HG02885 (cell line): ENCODE measurements at regions not wholly inside any gene's neighbourhood (a gene's known extent, or its start where the extent isn't known, plus 50 kb on each side); places are given as distances from the start of the nearest gene placed in this dataset.

Source experiments
- ATAC-seq: cut with Tn5 transposase; IDR thresholded peaks from one replicate; pipeline ENCODE4 v1.9.1; 2021; ENCODE audit warnings: mild to moderate bottlenecking; ENCODE audit not compliant: unreplicated experiment, poor library complexity

DNA sequence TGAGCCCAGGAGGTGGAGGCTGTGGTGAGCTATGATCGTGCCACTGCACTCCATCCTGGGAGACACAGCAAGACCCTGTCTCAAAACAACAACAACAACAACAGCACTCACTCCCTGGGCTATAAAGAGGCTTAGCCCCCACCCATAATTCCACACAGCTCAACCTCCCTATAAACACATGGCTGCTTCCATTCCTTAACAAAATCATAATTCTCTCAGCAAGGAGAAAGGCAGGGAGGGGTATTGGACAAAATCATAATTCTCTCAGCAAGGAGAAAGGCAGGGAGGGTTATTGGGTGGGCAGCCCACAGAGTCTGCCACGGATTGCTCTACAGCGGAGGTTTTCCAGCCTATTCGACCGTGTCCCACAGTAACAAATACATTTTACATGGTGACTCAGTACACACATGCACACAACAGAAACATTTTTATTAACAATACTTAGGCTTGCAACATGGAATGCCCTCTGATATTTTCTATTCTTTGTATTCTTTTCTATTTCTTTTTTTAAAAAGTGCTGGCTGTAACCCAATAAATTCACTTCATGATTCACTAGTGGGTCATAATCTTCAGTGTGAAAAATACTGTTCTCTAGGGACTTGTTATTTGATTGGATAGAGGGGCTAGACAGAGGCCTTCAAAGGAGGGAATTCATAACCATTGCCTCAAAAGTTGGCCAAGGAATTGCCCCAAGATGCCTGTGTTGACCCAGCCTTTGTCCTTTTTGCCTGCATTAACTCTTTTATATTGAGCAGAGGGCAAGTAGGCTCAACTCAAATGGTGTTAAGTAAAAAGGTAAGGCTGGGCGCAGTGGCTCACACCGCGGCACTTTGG lies 50.6 kb upstream of the ZMYND8 start:
- no peak for ATAC-seq

DNA sequence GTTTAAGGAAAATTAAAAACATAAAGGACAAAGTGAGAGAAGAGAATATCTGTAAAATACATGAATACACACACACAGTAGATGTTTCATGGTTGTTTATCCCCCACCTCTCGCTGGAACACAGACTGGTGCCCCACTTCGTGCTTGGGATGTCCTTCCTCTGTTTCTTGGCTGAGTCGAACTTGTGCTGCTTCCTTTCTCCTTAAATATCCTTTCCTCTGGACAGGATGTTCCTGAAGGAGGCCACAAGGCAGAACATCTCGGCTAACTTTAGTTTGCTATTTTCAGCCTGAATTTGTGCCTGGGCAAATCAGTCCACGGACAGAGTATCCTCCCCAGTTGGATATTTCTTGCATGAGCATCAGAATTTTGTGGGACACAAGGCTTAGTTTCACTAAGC lies 54.7 kb upstream of the ZMYND8 start:
- ATAC-seq: no peak

DNA sequence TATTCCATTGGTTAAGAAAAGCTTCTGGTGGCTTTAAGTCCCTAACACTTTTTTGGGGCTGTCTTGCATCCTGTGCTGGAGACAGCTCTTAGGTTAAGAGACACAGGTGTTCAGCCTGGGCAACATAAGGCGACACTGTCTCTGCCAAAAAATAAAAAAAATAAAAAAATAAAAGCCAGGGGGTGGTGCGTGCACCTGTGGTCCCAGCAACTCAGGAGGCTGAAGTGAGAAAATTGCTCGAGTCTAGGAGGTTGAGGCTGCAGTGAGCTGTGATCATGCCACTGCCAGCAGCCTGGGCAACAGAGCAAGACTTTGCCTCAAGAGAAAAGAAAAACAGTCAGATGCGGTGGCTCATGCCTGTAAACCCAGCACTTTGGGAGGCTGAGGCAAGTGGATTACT lies 55.6 kb upstream of the ZMYND8 start:
- ATAC-seq: no peak

DNA sequence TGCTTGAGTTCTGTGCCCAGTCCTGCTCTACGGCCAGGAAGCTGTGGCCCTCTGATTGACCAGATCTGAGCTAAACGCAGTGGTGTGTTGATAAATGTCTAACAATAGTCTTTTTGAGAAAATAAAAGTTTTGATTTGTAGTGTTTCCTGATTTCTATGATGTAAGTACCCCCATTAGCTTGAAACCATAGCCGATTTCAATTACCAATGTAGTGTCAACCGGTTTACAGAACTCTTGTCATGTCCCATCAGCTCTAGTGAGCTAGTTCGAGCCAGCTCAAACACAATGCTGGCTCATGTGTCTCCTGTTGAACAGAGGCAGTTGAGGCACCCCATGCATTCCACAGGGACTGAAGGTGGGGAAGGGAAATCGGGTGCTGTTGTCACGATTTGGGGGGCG lies 56.7 kb upstream of the ZMYND8 start:
- ATAC-seq: no peak

DNA sequence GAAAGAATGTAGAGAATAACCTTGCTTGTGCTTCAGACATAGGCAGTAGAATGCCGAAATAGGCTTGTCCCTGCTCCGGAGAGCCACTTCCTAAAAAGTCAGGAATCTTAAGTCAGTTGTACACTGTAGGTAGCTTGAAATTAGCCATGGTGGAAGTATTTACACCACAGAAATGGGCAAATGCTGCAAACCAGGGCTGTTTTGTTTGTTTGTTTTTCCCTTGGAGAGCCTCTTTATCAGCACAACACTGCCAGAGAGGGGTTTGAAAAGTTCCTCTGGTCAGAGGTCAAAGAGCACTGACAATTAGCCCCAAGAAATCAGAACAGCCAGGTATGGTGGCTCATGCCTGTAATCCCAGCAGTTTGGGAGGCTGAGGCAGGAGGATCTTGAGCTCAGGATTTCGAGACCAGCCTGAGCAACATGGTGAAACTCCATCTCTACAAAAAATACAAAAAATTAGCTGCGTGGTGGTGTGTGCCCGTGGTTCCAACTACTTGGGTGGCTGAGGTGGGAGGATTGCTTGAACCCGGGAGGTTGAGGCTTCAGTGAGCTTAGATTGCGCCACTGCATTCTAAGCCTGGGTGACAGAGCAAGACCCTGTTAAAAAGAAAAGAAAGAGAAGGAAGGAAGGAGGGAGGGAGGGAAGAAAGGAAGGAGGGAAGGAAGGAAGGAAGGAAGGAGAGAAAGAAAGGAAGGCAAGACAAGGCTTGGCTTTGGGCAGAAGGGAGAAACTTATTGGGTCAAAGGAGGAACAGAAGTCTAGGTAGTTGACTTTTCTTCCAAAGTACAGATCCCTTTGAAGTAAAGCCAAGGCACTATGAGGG lies 61.0 kb upstream of the ZMYND8 start:
- no peak for ATAC-seq

DNA sequence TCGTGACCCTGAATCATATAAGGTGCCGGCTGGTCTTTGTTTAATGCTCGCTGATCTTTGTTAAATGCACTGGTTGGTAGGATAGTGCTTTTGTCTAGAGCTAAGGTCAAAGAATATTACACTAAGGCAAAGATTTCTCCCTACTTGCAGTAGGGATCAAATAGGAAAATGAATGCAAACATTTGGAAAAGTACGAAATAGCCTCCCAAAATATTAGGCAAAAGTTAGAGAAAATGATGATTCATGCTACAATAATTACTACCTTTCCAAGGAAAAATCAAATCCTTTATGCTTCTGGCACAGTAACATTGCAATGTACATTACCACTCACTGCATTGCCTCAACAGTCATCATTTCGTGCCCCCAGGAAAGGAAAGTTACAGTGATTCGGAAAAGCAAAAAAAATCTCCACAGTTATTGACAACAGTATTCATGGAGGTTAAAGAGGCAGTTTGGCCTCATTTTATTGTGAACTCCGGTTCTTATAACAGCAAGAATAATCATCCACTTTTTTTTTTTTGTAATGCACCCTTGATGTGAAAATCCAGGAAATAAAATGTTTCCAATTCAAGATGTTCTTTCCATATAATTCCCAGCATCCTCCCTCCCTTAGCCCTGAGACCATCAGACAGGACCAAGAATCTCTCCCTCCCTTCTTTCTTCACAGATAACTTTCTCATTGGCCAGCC lies 61.7 kb upstream of the ZMYND8 start:
- no peak for ATAC-seq

DNA sequence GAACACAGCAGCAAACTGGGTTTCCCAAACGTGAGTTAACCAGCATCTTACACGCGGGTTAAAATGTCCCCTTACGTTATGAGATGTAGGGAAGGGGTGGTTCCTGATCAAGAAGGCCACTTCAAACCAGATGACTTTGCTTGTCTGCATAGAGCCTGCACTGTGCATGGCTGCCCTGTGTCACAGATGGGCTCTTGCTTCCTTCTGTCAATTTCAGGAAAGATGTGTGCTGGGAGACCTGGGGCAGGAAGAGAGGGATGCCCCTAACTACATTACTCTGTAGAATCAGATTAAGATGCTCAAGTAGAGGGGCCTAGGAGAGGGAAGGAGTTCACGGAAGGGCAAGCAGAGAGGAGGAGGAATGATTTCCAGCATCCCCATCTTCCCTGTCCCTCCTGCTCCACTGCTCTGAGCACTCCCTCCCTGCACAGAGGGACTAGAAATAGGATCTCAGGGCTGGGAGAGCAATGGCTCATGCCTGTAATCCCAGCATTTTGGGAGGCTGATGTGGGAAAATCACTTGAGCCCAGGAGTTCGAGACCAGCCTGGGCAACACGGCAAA lies 63.5 kb upstream of the ZMYND8 start:
- ATAC-seq: no peak

DNA sequence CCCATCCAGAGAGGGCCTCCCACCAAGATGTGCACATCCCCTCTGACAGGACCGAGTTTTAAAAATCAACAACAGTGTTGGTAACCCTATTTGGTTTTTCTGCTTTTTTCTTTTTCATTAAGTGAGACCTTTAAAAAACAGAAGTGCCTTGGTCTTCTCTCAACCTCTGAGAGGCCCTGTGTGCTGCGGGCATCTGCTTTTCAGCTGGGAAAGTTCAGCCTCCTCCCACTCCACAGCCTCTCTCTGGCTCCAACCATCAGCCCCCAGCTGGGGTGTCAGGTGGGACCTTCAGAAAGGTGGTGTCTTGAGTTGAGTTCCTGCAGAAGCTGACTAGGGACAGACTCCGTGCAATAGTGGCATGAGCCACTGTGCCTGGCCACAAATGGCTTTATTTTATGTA lies 64.6 kb upstream of the ZMYND8 start:
- ATAC-seq: no peak

DNA sequence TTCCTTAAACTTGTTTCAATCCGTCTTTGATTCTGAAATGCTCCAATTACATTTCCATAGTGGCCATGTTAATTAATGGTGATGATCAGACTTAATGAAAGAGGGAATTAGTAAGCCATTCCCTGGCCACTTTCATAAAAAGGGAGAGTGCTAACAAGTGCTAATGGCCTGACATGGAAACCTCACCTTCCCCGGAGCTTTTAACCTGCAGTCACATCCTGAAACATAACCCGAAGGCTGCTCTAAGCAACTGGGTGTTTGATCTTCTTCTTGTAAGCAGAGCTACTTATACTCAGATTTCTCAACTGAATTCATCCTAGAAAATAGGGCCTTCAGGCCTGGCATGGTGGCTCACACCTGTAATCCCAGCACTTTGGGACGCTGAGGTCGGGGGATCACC lies 67.1 kb upstream of the ZMYND8 start:
- ATAC-seq: no peak

DNA sequence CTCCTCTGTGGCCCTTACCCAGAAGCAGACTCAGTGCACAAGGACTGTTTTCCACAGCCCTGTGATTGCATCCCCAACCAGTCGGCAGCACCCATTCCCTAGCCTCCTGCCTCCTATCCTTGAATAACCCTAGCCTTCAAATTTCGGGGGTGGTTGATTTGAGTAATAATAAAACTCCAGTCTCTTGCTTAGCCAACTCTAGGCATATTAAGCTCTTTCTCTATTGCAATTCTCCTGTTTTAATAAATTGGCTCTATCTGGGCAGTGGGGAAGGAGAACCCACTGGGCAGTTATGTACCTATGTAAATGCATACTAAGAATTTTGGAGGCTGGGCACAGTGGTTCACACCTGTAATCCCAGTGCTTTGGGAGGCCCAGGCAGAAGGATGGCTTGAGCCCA lies 70.6 kb upstream of the ZMYND8 start:
- ATAC-seq: no peak

DNA sequence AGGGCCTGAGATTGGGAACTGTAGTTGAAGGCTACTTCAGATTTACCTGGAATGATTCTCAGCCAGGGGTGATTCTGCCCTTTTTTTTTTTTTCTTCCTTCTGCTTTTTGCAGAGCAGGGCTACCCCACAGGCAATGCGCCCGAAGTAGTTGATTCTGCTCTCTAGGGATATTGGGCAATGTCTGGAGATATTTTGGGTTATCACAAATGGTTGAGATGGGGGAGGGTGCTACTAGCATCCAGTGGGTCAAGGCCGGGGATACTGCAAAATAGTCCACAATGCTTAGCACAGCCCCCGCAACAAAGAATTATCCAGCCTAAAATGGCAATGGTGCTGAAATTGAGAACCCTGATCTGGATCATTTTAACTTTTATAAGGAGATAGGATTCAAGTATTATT lies 71.2 kb upstream of the ZMYND8 start:
- ATAC-seq: no peak

DNA sequence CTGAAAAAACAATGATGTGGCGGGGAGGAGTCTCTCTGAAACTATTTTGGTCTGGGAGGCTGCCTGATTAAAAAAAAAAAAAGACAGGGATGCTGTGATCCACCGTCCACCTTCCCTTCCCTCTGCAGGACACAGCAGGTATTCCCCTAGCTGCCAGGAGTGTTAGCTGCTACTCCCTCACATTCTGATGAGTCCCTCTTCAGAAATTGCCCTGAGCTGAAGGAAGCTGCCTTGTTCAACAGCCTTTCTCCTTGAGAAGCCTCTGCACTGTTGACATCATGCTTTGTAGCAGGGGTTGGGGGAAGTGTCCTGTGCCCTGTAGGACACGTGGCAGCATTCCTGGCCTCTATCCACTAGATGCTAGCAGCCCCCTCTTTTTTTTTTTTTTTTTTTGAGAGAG lies 71.7 kb upstream of the ZMYND8 start:
- no peak for ATAC-seq

DNA sequence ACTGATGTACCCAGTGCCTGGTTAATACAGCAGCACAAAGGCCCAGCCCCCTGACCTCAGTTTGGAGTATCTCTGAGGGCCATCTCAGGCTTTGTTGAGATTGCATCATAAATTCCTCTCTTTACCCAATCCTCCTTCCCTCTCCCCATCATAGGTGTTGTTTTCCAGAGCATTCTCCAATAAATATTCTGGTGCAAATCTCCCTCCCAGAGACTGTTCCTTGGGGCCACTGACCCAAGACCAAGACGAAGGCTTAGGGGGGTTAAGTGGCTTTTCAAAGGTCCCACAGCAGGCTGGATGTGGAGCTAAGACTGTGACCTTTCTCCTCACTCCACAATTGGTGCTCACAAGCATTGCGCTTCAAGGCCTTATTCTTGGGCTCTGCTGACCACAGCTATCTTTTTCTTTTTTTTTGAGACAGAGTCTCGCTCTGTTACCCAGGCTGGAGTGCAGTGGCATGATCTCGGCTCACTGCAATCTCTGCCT lies 72.4 kb upstream of the ZMYND8 start:
- no peak for ATAC-seq

DNA sequence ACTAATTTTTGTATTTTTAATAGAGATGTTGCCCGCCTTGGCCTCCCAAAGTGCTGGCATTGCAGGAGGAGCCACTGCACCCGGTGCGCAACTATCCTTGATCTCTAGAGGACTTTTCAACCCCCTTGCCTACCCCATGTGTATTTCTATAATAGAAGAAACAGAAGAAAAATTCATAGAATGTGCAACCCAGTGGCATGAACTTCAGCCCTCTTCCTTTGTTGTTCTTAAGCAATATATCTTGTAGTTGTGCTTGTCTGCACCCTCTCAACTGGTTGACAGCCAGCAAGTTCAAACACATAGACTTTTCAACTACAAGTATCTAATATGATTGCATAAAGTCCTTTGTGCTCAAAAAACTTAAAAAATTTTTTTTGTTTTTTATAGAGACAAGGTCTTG lies 72.3 kb upstream of the NCOA3 start:
- no peak for ATAC-seq

DNA sequence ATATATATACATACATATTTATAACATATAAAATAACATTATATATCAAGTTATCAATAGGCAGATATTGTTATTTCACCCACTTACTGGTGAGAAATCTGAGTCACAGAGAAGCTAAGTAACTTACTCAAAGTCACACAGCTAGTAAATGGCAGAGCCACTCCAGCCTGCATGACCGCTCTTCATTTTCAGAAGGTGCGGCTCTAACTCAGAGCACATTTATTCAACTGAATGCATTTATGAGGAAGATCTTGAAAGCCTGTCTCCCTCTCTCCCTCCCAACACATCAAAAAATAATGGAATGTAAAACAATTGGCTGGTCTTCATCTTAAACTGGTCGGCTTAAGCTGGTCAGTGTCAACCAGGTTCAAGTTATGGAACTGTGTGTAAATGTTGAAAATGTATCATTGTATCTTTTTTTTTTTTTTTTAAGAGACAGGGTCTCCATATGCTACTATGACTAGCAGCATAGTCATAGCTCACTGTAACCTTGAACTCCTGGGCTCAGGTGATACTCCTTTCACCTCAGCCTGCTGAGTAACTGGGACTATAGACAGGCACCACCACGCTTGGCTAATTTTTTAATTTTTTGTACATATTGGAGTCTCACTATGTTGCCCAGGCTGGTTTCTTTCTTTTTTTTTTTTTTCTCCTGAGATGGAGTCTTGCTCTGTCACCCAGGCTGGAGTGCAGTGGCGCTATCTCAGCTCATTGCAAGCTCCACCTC lies 70.7 kb upstream of the NCOA3 start:
- ATAC-seq: no peak

DNA sequence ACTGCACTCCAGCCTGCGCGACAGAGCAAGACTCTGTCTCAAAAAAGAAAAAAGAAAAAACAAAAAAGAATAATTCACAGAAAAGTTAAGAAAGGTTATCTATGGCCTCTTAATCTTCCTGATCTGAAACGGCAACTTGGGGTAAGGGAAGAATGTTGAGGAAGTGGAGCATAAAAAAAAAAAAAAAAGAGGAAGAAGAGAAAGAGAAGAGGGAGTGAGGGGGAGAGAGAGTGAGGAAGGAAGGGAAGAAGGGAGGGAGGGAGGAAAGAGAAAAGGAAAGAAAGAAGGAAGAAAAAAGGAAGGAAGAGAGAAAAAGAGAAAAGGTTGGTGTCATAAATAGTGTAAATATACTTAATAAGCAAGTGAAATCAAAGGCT lies 68.9 kb upstream of the NCOA3 start:
- ATAC-seq: no peak

DNA sequence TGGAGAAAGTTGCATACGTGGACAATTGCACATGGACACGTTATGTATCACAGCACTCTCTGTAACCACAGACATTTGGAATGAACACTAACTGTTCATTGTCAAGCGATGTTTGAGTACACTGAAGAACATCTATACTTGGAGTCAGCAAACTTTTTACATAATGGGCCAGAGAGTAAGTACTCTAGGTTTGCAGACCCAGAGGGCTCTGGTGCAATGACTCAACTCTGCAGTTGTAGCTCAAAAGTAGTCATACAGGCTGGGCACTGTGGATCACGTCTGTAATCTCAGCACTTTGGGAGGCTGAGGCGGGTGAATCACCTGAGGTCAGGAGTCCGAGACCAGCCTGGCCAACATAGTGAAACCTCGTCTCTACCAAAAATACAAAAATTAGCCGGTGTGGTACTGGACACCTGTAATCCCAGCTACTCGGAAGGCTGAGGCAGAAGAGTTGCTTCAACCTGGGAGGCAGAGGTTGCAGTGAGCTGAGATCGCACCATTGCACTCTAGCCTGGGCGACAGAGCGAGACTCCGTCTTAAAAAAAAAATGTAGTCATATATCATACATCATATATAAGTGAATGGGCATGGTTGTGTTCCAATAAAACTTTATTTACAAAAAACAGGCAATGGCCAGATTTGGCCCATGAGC lies 67.4 kb upstream of the NCOA3 start:
- peak; percentile 48 for ATAC-seq

DNA sequence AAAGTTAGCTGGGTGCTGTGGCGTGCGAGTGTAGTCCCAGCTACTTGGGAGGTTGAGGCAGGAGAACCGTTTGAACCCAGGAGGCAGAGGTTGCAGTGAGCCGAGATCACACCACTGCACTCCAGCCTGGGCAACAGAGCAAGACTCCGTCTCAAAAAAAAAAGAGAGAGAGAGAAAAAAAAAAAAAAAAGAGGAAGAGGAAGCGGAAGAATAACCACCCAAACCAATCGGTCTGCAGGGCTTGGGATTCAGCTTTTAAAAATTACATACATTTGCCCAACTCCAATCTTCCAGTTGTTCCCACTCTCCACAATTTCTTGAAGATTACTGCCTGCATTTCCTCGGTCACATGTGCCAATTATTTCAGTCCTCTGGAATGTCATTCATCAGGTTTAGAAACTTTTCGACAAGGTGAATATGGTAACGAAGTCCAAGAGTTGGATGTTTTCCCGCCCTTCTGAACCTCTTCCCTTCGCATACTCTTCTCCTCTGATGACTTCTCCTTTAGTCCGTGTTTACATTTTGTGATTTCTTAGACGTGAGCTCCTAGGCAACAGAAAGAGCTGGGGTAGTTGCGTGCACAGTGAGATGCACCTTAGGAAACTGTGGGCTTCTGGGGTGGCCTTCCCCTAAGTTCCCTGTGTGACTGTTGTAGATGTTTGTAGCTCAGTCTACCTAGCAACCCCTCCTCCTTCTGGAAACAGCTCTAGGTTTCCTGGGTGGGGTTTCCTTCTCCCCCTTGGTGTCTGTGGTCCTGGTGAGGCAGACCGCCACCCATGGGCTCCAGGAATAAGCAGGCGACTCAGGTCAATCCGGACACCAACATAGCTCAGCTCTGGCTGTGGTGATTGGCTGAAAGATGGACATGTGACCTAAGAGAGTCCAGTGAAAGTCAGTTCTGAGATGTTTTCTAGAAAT lies 63.0 kb upstream of the NCOA3 start:
- peak; percentile 56 for ATAC-seq
